ENCODE measurements at regions not wholly inside any gene's neighbourhood (a gene's known extent, or its start where the extent isn't known, plus 50 kb on each side); places are given as distances from the start of the nearest gene placed in this dataset.

DNA sequence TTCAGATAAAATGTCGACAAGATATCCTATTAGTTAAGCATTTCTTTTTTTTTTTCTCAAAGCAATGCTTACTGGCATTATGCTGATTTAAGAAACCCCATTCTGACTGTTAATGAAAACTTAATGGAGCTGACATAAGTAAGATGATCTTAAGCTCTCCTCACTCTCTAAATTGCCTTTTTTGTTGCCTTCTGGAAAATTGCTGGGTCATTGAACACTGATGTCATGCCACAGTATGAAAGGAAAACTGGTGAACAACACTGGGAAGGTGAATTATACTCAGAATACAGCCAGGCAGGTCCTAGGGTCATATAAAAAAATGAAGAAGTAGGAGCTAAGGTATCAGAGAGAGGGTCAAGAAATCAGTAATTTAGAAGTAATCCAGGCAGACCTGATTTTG, 179.9 kb downstream of the BTG1 start:
- TF ChIP-seq POLR2AphosphoS5 (IDR thresholded peaks at IDR 0.05; ENCODE audit: low read depth) (no peak), CTCF (IDR thresholded peaks at IDR 0.05; ENCODE audit: insufficient read depth, low read length) (no peak)
